ENCODE measurements at regions not wholly inside any gene's neighbourhood (a gene's known extent, or its start where the extent isn't known, plus 50 kb on each side); places are given as distances from the start of the nearest gene placed in this dataset.

DNA sequence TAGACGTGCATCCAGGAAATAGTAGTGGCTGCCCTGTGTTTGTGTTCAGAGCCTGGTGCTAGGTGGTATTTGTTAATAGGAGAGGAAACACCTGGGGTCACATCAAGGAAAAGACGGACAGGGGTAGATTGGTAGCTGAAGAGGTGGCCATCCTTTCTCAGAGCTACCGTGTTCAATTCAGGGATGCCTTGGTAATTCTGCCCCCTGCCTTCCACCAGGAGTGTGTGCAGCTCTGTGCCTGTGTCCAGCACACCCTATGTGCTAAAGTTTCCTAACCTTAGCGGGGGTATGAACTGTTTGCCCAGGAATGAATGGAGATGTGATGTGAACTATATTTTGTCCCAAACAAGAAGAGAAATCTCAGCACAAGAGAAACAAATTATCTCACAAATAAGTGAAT is 174.1 kb upstream of the MPHOSPH6 start:
- TF ChIP-seq, protein P1, sequence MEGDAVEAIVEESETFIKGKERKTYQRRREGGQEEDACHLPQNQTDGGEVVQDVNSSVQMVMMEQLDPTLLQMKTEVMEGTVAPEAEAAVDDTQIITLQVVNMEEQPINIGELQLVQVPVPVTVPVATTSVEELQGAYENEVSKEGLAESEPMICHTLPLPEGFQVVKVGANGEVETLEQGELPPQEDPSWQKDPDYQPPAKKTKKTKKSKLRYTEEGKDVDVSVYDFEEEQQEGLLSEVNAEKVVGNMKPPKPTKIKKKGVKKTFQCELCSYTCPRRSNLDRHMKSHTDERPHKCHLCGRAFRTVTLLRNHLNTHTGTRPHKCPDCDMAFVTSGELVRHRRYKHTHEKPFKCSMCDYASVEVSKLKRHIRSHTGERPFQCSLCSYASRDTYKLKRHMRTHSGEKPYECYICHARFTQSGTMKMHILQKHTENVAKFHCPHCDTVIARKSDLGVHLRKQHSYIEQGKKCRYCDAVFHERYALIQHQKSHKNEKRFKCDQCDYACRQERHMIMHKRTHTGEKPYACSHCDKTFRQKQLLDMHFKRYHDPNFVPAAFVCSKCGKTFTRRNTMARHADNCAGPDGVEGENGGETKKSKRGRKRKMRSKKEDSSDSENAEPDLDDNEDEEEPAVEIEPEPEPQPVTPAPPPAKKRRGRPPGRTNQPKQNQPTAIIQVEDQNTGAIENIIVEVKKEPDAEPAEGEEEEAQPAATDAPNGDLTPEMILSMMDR (IDR thresholded peaks at IDR 0.05; ENCODE audit: insufficient read depth, low read depth, low read length) = peak; percentile 56
- DNase-seq (ENCODE audit: low read depth) = peak; percentile 12
- no peak overlapping the region for H3K4me3 ChIP-seq (ENCODE audit: low read depth, low read length)

DNA sequence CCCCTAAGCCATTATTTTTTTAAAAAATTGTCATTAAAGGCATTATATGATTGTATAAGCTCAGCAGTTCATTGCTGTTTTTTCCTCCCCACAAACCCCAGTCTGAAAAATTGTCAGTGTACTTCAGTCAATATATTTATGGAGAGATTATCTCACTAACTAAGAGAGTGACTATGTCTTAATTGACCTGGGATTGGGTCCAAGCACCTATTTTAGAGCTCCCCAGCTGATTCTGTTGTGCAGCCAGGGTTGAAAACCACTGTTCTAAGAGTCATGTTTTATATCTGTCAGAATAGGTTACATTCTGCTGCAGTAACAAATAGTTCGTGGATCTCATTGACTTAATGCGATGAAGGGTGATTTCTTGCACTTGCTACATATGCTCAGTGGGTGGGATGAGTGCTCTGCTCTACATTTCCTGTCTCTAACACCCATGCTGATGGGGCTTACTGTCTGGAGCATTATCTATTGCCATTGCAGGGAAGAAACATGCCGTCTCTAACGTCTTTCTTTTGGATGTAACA is 171.2 kb upstream of the MPHOSPH6 start:
- TF ChIP-seq, protein P1 (IDR thresholded peaks at IDR 0.05; ENCODE audit: insufficient read depth, low read depth, low read length) = no peak
- no peak overlapping the region for H3K4me3 ChIP-seq (ENCODE audit: low read depth, low read length)
- no peak for DNase-seq (ENCODE audit: low read depth)

DNA sequence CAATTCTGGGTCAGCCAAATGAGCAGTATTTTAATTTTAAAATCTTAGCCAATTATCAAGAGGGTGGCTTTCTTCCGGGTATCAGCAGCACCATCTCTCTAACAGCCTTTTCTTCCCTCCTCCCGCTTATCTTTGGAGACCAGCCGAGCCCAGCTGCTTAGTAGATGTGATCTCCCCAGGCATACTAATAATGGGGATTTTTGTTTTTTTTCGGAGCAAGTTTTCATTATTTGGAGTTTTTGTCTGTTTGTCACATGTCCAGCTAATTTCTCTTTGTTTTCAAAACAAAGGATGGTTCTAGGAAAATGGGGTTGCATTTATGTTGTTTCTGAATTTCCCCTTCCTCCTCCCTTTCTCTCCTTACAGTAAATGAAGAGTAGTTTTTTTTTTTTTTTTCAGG is 170.5 kb upstream of the MPHOSPH6 start:
- TF ChIP-seq, protein P1 (IDR thresholded peaks at IDR 0.05; ENCODE audit: insufficient read depth, low read depth, low read length) = no peak
- H3K4me3 ChIP-seq (ENCODE audit: low read depth, low read length) = no peak overlapping the region
- DNase-seq (ENCODE audit: low read depth) = no peak

DNA sequence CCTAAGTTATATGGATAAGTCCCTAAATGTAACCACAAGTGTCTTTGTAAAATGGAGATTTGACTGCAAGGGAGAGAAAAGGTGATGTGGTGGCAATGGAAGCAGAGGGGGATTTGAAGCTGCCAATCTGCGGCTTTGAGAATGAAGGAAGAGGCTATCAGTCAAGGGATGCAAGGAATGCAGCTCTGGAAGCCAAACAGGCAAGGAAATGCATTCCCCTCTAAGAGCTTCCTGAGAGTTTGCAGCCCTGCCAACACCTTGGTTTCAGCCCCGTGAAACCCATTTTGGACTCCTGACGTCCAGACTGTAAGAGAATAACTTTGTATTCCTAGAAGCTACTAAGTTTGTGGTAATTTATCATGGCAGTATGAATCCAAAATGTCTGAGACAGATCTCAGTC is 167.3 kb upstream of the MPHOSPH6 start:
- H3K4me3 ChIP-seq (ENCODE audit: low read depth, low read length) = no peak overlapping the region
- no peak for DNase-seq (ENCODE audit: low read depth)
- TF ChIP-seq, protein P1 (IDR thresholded peaks at IDR 0.05; ENCODE audit: insufficient read depth, low read depth, low read length) = no peak

DNA sequence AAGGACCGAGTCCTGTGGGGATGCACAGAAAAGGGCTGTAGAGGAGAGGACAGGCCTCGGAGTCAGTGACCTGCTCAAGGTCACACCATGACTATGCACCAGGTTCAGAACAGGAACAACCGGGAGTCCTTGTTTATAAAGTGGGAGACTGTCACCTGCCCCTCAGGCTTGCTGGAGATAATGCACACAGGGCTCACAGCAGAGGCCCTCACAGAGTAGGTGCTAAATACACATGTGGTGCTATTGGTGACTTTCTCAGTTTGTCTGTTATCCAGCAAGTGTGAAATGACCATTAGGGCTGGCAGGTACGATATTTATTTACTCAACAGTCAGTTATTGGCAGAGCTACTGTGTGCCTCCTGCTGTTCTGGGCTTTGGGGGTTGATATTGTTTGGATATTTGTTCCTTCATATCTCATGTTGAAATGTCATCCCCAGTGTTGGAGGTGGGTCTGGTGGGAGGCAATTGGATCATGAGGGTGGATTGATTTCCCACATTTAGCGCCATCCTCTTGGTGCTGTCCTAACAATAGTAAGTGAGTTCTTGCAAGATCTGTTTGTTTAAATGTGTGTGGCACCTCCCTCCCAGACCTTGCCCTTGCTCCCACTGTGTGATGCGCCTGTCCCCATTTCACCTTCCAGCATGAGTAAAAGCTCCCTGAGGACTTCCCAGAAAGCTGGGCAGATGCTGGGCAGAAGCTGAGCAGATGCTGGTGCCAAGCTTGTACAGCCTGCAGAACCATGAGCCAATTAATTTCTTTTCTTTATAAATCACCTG is 162.1 kb upstream of the MPHOSPH6 start:
- DNase-seq (ENCODE audit: low read depth) = no peak
- TF ChIP-seq, protein P1 (IDR thresholded peaks at IDR 0.05; ENCODE audit: insufficient read depth, low read depth, low read length) = no peak
- no peak overlapping the region for H3K4me3 ChIP-seq (ENCODE audit: low read depth, low read length)

DNA sequence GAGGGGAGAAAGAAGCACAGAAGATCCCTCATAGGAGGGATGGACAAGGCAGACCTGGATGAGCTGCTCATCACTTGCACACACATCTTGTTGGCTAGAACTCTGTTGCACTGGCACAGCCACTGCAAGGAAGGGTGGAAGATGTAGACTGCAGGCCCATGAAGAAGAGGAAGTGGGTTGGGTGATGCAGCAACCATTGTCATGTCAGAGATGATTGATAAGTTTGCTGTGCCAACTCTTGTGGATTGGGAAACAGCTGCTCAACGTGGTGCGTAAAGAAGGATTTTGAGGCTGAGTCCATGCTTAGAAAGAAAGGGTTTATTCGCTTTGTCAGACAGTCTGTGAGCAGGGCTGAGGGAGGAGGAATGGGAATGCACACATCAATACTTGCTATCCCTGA is 161.4 kb upstream of the MPHOSPH6 start:
- TF ChIP-seq, protein P1 (IDR thresholded peaks at IDR 0.05; ENCODE audit: insufficient read depth, low read depth, low read length) = no peak
- H3K4me3 ChIP-seq (ENCODE audit: low read depth, low read length) = no peak overlapping the region
- DNase-seq (ENCODE audit: low read depth) = no peak
